ENCODE measurements at regions not wholly inside any gene's neighbourhood (a gene's known extent, or its start where the extent isn't known, plus 50 kb on each side); places are given as distances from the start of the nearest gene placed in this dataset.
"Not testable (repeated sequence)": the region's sequence is repeated elsewhere in the genome, so short reads cannot be mapped to it uniquely, and the experiment has no call there.

GRCh38 chr21:15127437-15127836 is 62.6 kb upstream of the NRIP1 start:
- H3K4me3 ChIP-seq, result no peak overlapping the region
- no peaks in the 10 kb centered on the region for H3K27me3 ChIP-seq
- DNase-seq (no peak), ATAC-seq (no peak)
- H3K27ac ChIP-seq, result no peak overlapping the region
- no peaks in the 10 kb centered on the region for H3K36me3 ChIP-seq
- TF ChIP-seq CTCF (IDR thresholded peaks at IDR 0.05), result no peak
- H3K4me1 ChIP-seq, result no peaks in the 10 kb centered on the region
- intact Hi-C loops (cut with DNase I), result no loop called here
- no peaks in the 10 kb centered on the region for H3K9me3 ChIP-seq

- H3K4me1 ChIP-seq, result no peaks in the 10 kb centered on the region
- H3K9me3 ChIP-seq, result no peaks in the 10 kb centered on the region
- TF ChIP-seq CTCF (IDR thresholded peaks at IDR 0.05), result no peak
- DNase-seq (no peak), ATAC-seq (peak; percentile 51)
- no peaks in the 10 kb centered on the region for H3K36me3 ChIP-seq
- intact Hi-C loops (cut with DNase I), result no loop called here
- no peak overlapping the region for H3K27ac ChIP-seq
- H3K4me3 ChIP-seq, result no peak overlapping the region
- H3K27me3 ChIP-seq, result no peaks in the 10 kb centered on the region
These were observed 63.5 kb upstream of the NRIP1 start for GRCh38 chr21:15128267-15128666.

- DNase-seq; H3K4me3 ChIP-seq; H3K4me1 ChIP-seq; intact Hi-C loops (cut with DNase I); H3K27me3 ChIP-seq; H3K36me3 ChIP-seq; H3K9me3 ChIP-seq; H3K27ac ChIP-seq; ATAC-seq: not testable (repeated sequence)
These were observed 63.9 kb upstream of the NRIP1 start for GRCh38 chr21:15128714-15129113.

GRCh38 chr21:15130326-15130725 is 65.5 kb upstream of the NRIP1 start:
- Histone ChIP-seq H3K4me1 (peaks cover 6% of the 10 kb centered on the region), H3K36me3 (no peaks in the 10 kb centered on the region), H3K27ac (no peak overlapping the region), H3K4me3 (no peak overlapping the region), H3K9me3 (no peaks in the 10 kb centered on the region), H3K27me3 (no peaks in the 10 kb centered on the region)
- TF ChIP-seq CTCF (IDR thresholded peaks at IDR 0.05), result no peak
- ATAC-seq, result no peak
- intact Hi-C loops (cut with DNase I), result no loop called here
- no peak for DNase-seq

GRCh38 chr21:15130751-15131150 is 66.0 kb upstream of the NRIP1 start:
- Histone ChIP-seq H3K36me3 (no peaks in the 10 kb centered on the region), H3K4me1 (peaks cover 6% of the 10 kb centered on the region), H3K4me3 (no peak overlapping the region), H3K27ac (no peak overlapping the region), H3K27me3 (no peaks in the 10 kb centered on the region), H3K9me3 (no peaks in the 10 kb centered on the region)
- no peak for TF ChIP-seq CTCF (IDR thresholded peaks at IDR 0.05)
- intact Hi-C loops (cut with DNase I), result no loop called here
- no peak for ATAC-seq
- DNase-seq, result no peak

GRCh38 chr21:15132781-15133180 is 68.0 kb upstream of the NRIP1 start:
- TF ChIP-seq CTCF (IDR thresholded peaks at IDR 0.05), result no peak
- H3K27me3 ChIP-seq, result no peaks in the 10 kb centered on the region
- DNase-seq, result no peak
- no peaks in the 10 kb centered on the region for H3K9me3 ChIP-seq
- no peak overlapping the region for H3K4me3 ChIP-seq
- H3K36me3 ChIP-seq, result no peaks in the 10 kb centered on the region
- H3K4me1 ChIP-seq, result peaks cover 6% of the 10 kb centered on the region
- H3K27ac ChIP-seq, result no peak overlapping the region
- intact Hi-C loops (cut with DNase I), result no loop called here
- no peak for ATAC-seq
